Ectodermal cell (in vitro differentiated cells): ENCODE measurements at regions not wholly inside any gene's neighbourhood (a gene's known extent, or its start where the extent isn't known, plus 50 kb on each side); places are given as distances from the start of the nearest gene placed in this dataset.

Source experiments
- H3K27ac ChIP-seq: 2 replicates; pipeline ENCODE4 v1.7.0; 2013; ENCODE audit warnings: mild to moderate bottlenecking, low read depth, low read length; ENCODE audit not compliant: insufficient read depth, poor library complexity, severe bottlenecking
- H3K27me3 ChIP-seq: 2 replicates; pipeline ENCODE4 v1.7.0; 2013; ENCODE audit warnings: mild to moderate bottlenecking, low read length; ENCODE audit not compliant: insufficient read depth, control insufficient read depth, poor library complexity, severe bottlenecking
- H3K36me3 ChIP-seq: one replicate; pipeline ENCODE4 v1.7.0; 2013; ENCODE audit warnings: low read length; ENCODE audit not compliant: control insufficient read depth, insufficient read depth
- H3K4me1 ChIP-seq: one replicate; pipeline ENCODE4 v1.7.0; 2013; ENCODE audit warnings: low read length; ENCODE audit not compliant: control insufficient read depth, insufficient read depth
- H3K4me3 ChIP-seq: 2 replicates; pipeline ENCODE4 v1.7.0; 2013; ENCODE audit warnings: low read depth, low read length, control low read depth; ENCODE audit not compliant: insufficient read depth
- H3K9me3 ChIP-seq: 2 replicates; pipeline ENCODE4 v1.7.0; 2013; ENCODE audit warnings: mild to moderate bottlenecking, low read length, moderate library complexity; ENCODE audit not compliant: control insufficient read depth
- WGBS, 2 experiments: methylation state at CpG; one replicate each; pipeline ENCODE4 v1.1.7; 2013; ENCODE audit warnings: missing lambda C conversion rate in 2 of 2; 5-methylcytosine and 5-hydroxymethylcytosine counted together

- 100% methylated on average over 1 of the region's 1 CpG for WGBS, 2 experiments
- no peaks in the 10 kb centered on the region for H3K36me3 ChIP-seq
- H3K27me3 ChIP-seq: no peaks in the 10 kb centered on the region
- H3K4me3 ChIP-seq: no peak overlapping the region
- H3K4me1 ChIP-seq: no peaks in the 10 kb centered on the region
- H3K27ac ChIP-seq: no peak overlapping the region
- no peaks in the 10 kb centered on the region for H3K9me3 ChIP-seq
Measured at GRCh38 chr2:40507432-40507831, 55.5 kb upstream of the SLC8A1 start.

- H3K4me1 ChIP-seq: no peaks in the 10 kb centered on the region
- no peaks in the 10 kb centered on the region for H3K27me3 ChIP-seq
- H3K27ac ChIP-seq: no peak overlapping the region
- H3K36me3 ChIP-seq: no peaks in the 10 kb centered on the region
- no peaks in the 10 kb centered on the region for H3K9me3 ChIP-seq
- WGBS, 2 experiments: 96 to 98% methylated on average over 2 to 3 of the region's 3 CpGs
- no peak overlapping the region for H3K4me3 ChIP-seq
Measured at GRCh38 chr2:40510304-40510703, 58.4 kb upstream of the SLC8A1 start.

- no peaks in the 10 kb centered on the region for H3K36me3 ChIP-seq
- H3K27ac ChIP-seq: no peak overlapping the region
- no peaks in the 10 kb centered on the region for H3K9me3 ChIP-seq
- no peaks in the 10 kb centered on the region for H3K27me3 ChIP-seq
- H3K4me3 ChIP-seq: no peak overlapping the region
- 79 to 92% methylated on average over 9 of the region's 9 CpGs for WGBS, 2 experiments
- no peaks in the 10 kb centered on the region for H3K4me1 ChIP-seq
Measured at GRCh38 chr2:40511661-40512213, 59.8 kb upstream of the SLC8A1 start.

GRCh38 chr2:40512256-40512655 is 60.4 kb upstream of the SLC8A1 start:
- Histone ChIP-seq H3K36me3 (no peaks in the 10 kb centered on the region), H3K4me3 (no peak overlapping the region), H3K27me3 (no peaks in the 10 kb centered on the region), H3K9me3 (no peaks in the 10 kb centered on the region), H3K27ac (no peak overlapping the region), H3K4me1 (no peaks in the 10 kb centered on the region)
- WGBS, 2 experiments: 70 to 79% methylated on average over 6 of the region's 6 CpGs

GRCh38 chr2:40513201-40513600 is 61.3 kb upstream of the SLC8A1 start:
- H3K36me3 ChIP-seq: no peaks in the 10 kb centered on the region
- no peaks in the 10 kb centered on the region for H3K9me3 ChIP-seq
- no peaks in the 10 kb centered on the region for H3K4me1 ChIP-seq
- no peak overlapping the region for H3K27ac ChIP-seq
- no peak overlapping the region for H3K4me3 ChIP-seq
- H3K27me3 ChIP-seq: no peaks in the 10 kb centered on the region
- 88 to 92% methylated on average over 2 of the region's 2 CpGs for WGBS, 2 experiments

- Histone ChIP-seq H3K9me3 (no peaks in the 10 kb centered on the region), H3K36me3 (no peaks in the 10 kb centered on the region), H3K27me3 (no peaks in the 10 kb centered on the region), H3K27ac (no peak overlapping the region), H3K4me3 (no peak overlapping the region), H3K4me1 (no peaks in the 10 kb centered on the region)
- WGBS, 2 experiments: 50 to 88% methylated on average over 1 of the region's 1 CpG
Measured at GRCh38 chr2:40516604-40517003, 64.7 kb upstream of the SLC8A1 start.

- no peak overlapping the region for H3K27ac ChIP-seq
- H3K27me3 ChIP-seq: no peaks in the 10 kb centered on the region
- no peaks in the 10 kb centered on the region for H3K9me3 ChIP-seq
- no peaks in the 10 kb centered on the region for H3K4me1 ChIP-seq
- WGBS, 2 experiments: 96 to 100% methylated on average over 1 to 2 of the region's 4 CpGs
- H3K4me3 ChIP-seq: no peak overlapping the region
- H3K36me3 ChIP-seq: no peaks in the 10 kb centered on the region
Measured at GRCh38 chr2:40528564-40528963, 76.7 kb upstream of the SLC8A1 start.

GRCh38 chr2:40531359-40531758 is 79.5 kb upstream of the SLC8A1 start:
- Histone ChIP-seq H3K27ac (no peak overlapping the region), H3K36me3 (no peaks in the 10 kb centered on the region)

GRCh38 chr2:40534528-40534927 is 82.6 kb upstream of the SLC8A1 start:
- Histone ChIP-seq H3K27ac (no peak overlapping the region), H3K27me3 (no peaks in the 10 kb centered on the region), H3K9me3 (no peaks in the 10 kb centered on the region), H3K4me1 (no peaks in the 10 kb centered on the region), H3K36me3 (no peaks in the 10 kb centered on the region), H3K4me3 (no peak overlapping the region)
- WGBS, 2 experiments: 88 to 97% methylated on average over 2 to 3 of the region's 3 CpGs

More at GRCh38 chr2:40531359-40531758, 79.5 kb upstream of the SLC8A1 start:
- no peaks in the 10 kb centered on the region for H3K4me1 ChIP-seq
- H3K27me3 ChIP-seq: no peaks in the 10 kb centered on the region
- H3K9me3 ChIP-seq: no peaks in the 10 kb centered on the region
- no peak overlapping the region for H3K4me3 ChIP-seq

- Histone ChIP-seq H3K36me3 (no peaks in the 10 kb centered on the region), H3K4me3 (no peak overlapping the region), H3K27ac (no peak overlapping the region), H3K9me3 (no peaks in the 10 kb centered on the region), H3K4me1 (no peaks in the 10 kb centered on the region), H3K27me3 (no peaks in the 10 kb centered on the region)
- WGBS, 2 experiments: 70 to 88% methylated on average over 3 to 4 of the region's 4 CpGs
Measured at GRCh38 chr2:40535972-40536371, 84.1 kb upstream of the SLC8A1 start.

- Histone ChIP-seq H3K27me3 (no peaks in the 10 kb centered on the region), H3K4me1 (no peaks in the 10 kb centered on the region), H3K9me3 (no peaks in the 10 kb centered on the region), H3K4me3 (no peak overlapping the region), H3K36me3 (no peaks in the 10 kb centered on the region), H3K27ac (no peak overlapping the region)
- 90 to 98% methylated on average over 3 of the region's 3 CpGs for WGBS, 2 experiments
Measured at GRCh38 chr2:40540026-40540425, 88.1 kb upstream of the SLC8A1 start.
